Esophagus (tissue), 2 donors: ENCODE measurements at regions not wholly inside any gene's neighbourhood (a gene's known extent, or its start where the extent isn't known, plus 50 kb on each side); places are given as distances from the start of the nearest gene placed in this dataset.
"Not testable (repeated sequence)": the region's sequence is repeated elsewhere in the genome, so short reads cannot be mapped to it uniquely, and the experiment has no call there.

Experiments used
- H3K27ac ChIP-seq, 2 donors: one replicate each; pipeline ENCODE4 v1.5.1; 2013; ENCODE audit warnings: low read depth in 2 of 2, mild to moderate bottlenecking in 2 of 2, inconsistent platforms in 1 of 2, low read length in 1 of 2, moderate library complexity in 1 of 2
- H3K27me3 ChIP-seq, 2 donors: one replicate each; pipeline ENCODE4 v1.6.1; 2013; ENCODE audit warnings: low read length in 2 of 2, control low read depth in 1 of 2, mild to moderate bottlenecking in 1 of 2; ENCODE audit not compliant: insufficient read depth in 2 of 2, control insufficient read depth in 1 of 2
- H3K36me3 ChIP-seq, 2 donors: one replicate each; pipeline ENCODE4 v1.6.1; 2013; ENCODE audit warnings: low read length in 1 of 2; ENCODE audit not compliant: control insufficient read depth in 2 of 2, insufficient read depth in 2 of 2
- H3K4me1 ChIP-seq, 2 donors: one replicate each; pipeline ENCODE4 v1.6.1; 2013; ENCODE audit warnings: low read length in 1 of 2; ENCODE audit not compliant: control insufficient read depth in 2 of 2, insufficient read depth in 2 of 2
- H3K4me3 ChIP-seq, 2 donors: one replicate each; pipeline ENCODE4 v1.5.1; 2013; ENCODE audit warnings: low read length in 2 of 2, mild to moderate bottlenecking in 2 of 2, low read depth in 1 of 2, moderate library complexity in 1 of 2
- H3K9me3 ChIP-seq, 2 donors: one replicate each; pipeline ENCODE4 v1.6.1; 2013; ENCODE audit warnings: mild to moderate bottlenecking in 2 of 2, low read depth in 1 of 2, low read length in 1 of 2, moderate library complexity in 1 of 2; ENCODE audit not compliant: control insufficient read depth in 2 of 2, insufficient read depth in 1 of 2
- WGBS, 2 donors: extraction: QIAGEN DNeasy Blood & Tissue Kit; methylation state at CpG; one replicate each; pipeline ENCODE4 v1.1.7; 2013; 5-methylcytosine and 5-hydroxymethylcytosine counted together
- donor health status: healthy with polysubstance abuse.
- donor health status: Bipolar disorder and iron deficiency.

GRCh38 chr12:131642771-131643170 is 68.1 kb upstream of the SFSWAP start:
- Histone ChIP-seq H3K27me3 (peaks cover 0 to 3% of the 10 kb centered on the region in 2 donors), H3K4me3 (no peak overlapping the region), H3K4me1 (no peaks in the 10 kb centered on the region), H3K9me3 (no peaks in the 10 kb centered on the region), H3K27ac (no peak overlapping the region), H3K36me3 (no peaks in the 10 kb centered on the region)
- WGBS, 2 donors, result 84 to 92% methylated on average over 17 of the region's 17 CpGs

GRCh38 chr12:131643631-131644452 is 67.0 kb upstream of the SFSWAP start:
- H3K4me1 ChIP-seq, result no peaks in the 10 kb centered on the region
- no peaks in the 10 kb centered on the region for H3K9me3 ChIP-seq
- WGBS, 2 donors, result 53 to 55% methylated on average over 7 of the region's 7 CpGs
- peaks cover 0 to 3% of the 10 kb centered on the region in 2 donors for H3K27me3 ChIP-seq
- no peaks in the 10 kb centered on the region for H3K36me3 ChIP-seq
- H3K27ac ChIP-seq, result no peak overlapping the region
- H3K4me3 ChIP-seq, result no peak overlapping the region

GRCh38 chr12:131644481-131644880 is 66.4 kb upstream of the SFSWAP start:
- no peaks in the 10 kb centered on the region for H3K4me1 ChIP-seq
- 57 to 73% methylated on average over 1 of the region's 1 CpG for WGBS, 2 donors
- H3K36me3 ChIP-seq, result no peaks in the 10 kb centered on the region
- peaks cover 0 to 3% of the 10 kb centered on the region in 2 donors for H3K27me3 ChIP-seq
- H3K4me3 ChIP-seq, result no peak overlapping the region
- H3K9me3 ChIP-seq, result no peaks in the 10 kb centered on the region
- no peak overlapping the region for H3K27ac ChIP-seq

- not testable (repeated sequence) for H3K4me3 ChIP-seq, H3K36me3 ChIP-seq, H3K9me3 ChIP-seq, H3K27ac ChIP-seq, H3K27me3 ChIP-seq, H3K4me1 ChIP-seq
- 65 to 70% methylated on average over 9 of the region's 9 CpGs for WGBS, 2 donors
Measured at GRCh38 chr12:131644917-131645316, 66.0 kb upstream of the SFSWAP start.

- not testable (repeated sequence) for H3K27me3 ChIP-seq, H3K36me3 ChIP-seq, H3K4me1 ChIP-seq, H3K27ac ChIP-seq, H3K4me3 ChIP-seq, H3K9me3 ChIP-seq
- WGBS, 2 donors, result 27 to 29% methylated on average over 7 to 11 of the region's 13 CpGs
Measured at GRCh38 chr12:131645557-131645956, 65.3 kb upstream of the SFSWAP start.

- not testable (repeated sequence) for H3K36me3 ChIP-seq, H3K4me3 ChIP-seq, H3K27me3 ChIP-seq, H3K27ac ChIP-seq, H3K4me1 ChIP-seq, H3K9me3 ChIP-seq
- WGBS, 2 donors, result 15 to 23% methylated on average over 5 to 7 of the region's 9 CpGs
Measured at GRCh38 chr12:131646444-131646843, 64.4 kb upstream of the SFSWAP start.

- no peaks in the 10 kb centered on the region for H3K27me3 ChIP-seq
- H3K4me1 ChIP-seq, result no peaks in the 10 kb centered on the region
- H3K4me3 ChIP-seq, result no peak overlapping the region
- H3K9me3 ChIP-seq, result no peaks in the 10 kb centered on the region
- 83 to 92% methylated on average over 4 of the region's 4 CpGs for WGBS, 2 donors
- H3K36me3 ChIP-seq, result no peaks in the 10 kb centered on the region
- H3K27ac ChIP-seq, result no peak overlapping the region
Measured at GRCh38 chr12:131647667-131648066, 63.2 kb upstream of the SFSWAP start.

GRCh38 chr12:131655469-131656174 is 55.3 kb upstream of the SFSWAP start:
- not testable (repeated sequence) for H3K27ac ChIP-seq, H3K27me3 ChIP-seq, H3K4me1 ChIP-seq, H3K4me3 ChIP-seq, H3K36me3 ChIP-seq, H3K9me3 ChIP-seq
- WGBS, 2 donors, result 82% methylated on average over 6 to 9 of the region's 13 CpGs

- not testable (repeated sequence) for H3K4me3 ChIP-seq, H3K9me3 ChIP-seq, H3K27ac ChIP-seq, H3K4me1 ChIP-seq, H3K36me3 ChIP-seq, H3K27me3 ChIP-seq
- WGBS, 2 donors, result 90 to 93% methylated on average over 3 to 5 of the region's 5 CpGs
Measured at GRCh38 chr12:131656796-131657195, 54.1 kb upstream of the SFSWAP start.

GRCh38 chr12:131658605-131659004 is 52.3 kb upstream of the SFSWAP start:
- not testable (repeated sequence) for H3K4me1 ChIP-seq, H3K9me3 ChIP-seq, H3K4me3 ChIP-seq, H3K36me3 ChIP-seq, H3K27me3 ChIP-seq, H3K27ac ChIP-seq
- 70 to 77% methylated on average over 6 of the region's 8 CpGs for WGBS, 2 donors
